ENCODE measurements at regions not wholly inside any gene's neighbourhood (a gene's known extent, or its start where the extent isn't known, plus 50 kb on each side); places are given as distances from the start of the nearest gene placed in this dataset.

- TF ChIP-seq REST (IDR thresholded peaks at IDR 0.05) (no peak), MAX (IDR thresholded peaks at IDR 0.05) (no peak), TAF1 (conservative IDR thresholded peaks at IDR 0.05) (no peak), CTCF (IDR thresholded peaks at IDR 0.05; ENCODE audit: low read depth, low read length, missing input control) (no peak), YY1 (IDR thresholded peaks at IDR 0.05) (no peak)
Observed at GRCh38 chr10:2729197-2729596, 338.2 kb upstream of the PFKP start.
